GM21447 (cell line): ENCODE measurements at regions not wholly inside any gene's neighbourhood (a gene's known extent, or its start where the extent isn't known, plus 50 kb on each side); places are given as distances from the start of the nearest gene placed in this dataset.

Experiments
- ATAC-seq: cut with Tn5 transposase; IDR thresholded peaks from one replicate; pipeline ENCODE4 v1.9.1; 2021; ENCODE audit not compliant: unreplicated experiment

DNA sequence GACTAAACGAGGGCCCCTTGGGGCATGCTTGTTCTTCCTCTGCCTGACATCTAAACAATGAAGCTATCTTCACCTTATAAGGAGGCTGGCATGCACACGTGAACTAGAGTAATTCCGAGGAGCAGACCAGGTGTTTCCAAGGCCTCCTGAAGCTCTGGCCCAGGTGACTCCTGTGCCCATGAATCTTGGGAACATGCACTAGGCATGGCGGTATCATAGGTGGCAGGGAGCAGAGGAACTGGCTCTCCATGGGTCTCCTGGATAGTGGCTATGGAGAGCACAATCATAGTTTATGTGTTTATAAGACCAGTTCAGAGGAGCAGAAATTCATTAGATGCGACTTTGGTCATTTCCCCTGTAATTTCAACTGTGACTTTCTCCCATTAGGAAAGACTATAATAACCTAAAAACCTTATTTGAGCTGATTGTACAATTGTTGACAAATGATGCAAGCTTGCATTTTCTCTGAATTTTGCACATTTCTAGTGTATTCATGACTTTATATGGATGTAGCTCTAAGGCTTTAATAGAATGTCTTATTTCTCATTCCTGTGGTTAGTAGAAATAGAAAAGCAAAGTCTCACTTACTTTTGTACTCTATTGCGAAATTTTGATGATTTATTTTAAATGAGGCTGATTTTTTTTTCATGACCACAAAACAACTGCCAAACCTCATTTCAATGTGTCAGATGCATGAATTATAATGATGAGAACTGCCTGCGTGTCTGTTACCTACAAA, 135.3 kb upstream of the RPS23 start:
- ATAC-seq, result no peak

DNA sequence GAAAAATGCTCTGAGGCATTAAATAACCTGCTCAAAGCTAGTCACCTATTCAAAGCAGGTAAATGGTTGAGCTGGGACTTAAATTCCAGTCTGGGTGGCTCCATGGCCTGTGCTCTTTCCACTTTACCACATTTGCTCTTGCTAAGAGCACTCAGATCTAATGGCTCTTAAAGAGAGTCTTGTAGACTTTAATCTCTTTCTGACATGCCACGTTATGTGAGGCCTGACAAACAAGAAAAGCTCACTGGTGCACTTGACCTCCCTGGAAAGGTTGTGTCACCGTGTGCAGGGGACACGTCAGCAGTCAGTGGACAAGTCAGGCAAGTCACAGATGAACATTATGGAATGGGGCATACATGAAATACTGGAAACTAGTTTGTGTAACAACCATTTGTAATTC, 129.9 kb upstream of the RPS23 start:
- ATAC-seq, result no peak

DNA sequence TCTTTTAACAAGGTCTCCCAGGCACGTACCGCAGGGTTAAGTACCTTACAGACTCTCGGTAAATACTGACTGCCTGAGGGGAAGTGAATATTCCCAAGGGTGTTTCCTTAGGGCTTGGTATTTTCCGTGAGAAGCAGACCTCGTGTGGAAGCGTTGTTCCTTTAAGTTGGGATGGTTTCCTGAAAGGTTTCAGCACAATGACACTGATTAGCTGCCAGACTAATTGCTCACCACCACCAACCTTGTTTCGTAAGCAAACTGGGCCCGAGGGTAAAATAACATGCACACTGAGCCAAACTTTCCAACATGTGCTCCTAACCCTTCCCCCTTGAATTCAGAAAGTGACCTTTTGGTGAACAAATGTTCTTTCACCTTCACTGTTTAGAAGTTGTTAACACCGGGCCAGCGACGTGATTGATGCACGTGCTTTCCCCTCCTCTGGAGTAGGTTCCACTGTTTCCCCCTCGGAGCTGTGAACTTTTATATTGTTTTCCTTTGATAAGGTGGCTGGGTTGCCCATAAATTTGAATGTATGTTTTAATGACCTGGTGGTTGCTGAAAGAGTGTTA, 128.1 kb upstream of the RPS23 start:
- no peak for ATAC-seq

DNA sequence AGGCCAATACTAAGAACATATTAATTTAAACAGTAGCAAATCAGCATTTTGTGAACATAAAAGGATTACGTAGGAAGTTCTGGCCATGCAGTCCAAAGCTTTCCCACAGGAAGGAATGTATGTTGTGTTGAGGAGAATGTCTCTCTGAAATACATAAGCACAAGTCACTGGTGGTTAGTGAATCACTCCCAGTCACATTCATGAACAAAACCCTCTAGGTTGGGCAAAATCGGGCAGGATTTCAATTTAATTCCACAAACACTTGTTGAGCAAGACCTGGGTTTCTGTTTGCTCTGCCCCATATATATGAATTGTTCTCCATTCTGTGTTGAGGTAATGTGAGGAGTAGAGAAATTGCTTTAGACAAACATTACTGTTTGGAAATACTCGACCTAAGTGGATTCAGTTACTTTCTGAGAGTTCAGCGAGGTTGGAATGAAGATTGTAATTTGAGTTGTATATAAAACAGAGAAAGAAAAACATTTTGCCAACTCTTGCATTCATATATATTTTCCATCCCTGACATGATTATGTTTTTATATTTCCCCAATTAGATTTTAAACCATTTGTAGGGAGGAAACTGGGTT, 127.6 kb upstream of the RPS23 start:
- ATAC-seq, result no peak

DNA sequence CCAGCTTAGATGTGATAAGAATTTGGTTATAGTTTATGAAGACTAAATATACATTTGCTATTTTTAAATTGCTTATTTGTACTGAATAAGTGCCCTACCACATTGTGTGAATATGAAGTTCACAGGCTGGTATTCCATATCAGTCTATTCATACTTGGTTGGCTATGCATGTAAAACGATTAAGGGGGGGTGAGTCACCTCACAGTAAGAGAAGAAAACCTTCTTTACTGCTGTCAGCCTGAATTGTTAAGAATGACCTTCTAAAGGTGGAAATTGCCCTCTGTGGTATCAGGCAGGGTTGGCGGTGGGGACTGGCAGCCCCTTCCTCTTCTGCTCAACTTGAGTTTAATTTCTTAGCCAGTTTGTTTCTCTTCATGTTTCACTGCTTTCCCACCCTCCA, 127.0 kb upstream of the RPS23 start:
- ATAC-seq, result no peak

DNA sequence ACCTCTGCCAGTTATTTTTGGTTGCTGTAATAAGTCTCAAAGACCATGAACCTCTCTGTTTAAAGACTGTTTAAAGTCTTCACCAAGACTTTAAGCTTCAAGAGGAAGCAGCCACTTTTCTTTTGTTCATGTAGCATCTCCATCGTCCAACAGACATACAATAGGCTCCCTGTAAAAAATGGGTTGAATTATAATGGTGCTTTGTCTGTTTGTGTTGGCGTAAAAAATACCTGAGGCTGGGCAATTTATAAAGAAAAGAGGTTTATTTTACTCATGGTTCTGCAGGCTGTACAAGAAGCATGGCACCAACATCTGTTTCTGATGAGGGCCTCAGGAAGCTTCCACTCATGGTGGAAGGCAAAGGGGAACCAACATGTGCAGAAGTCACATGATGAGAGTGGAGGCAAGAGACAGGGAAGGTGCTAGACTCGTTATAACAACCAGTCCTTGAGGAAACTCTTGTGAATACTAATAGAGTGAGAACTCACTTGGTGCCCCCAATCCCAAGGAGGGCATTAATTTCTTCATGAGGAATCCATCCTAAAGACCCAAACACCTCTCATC, 126.3 kb upstream of the RPS23 start:
- no peak for ATAC-seq

DNA sequence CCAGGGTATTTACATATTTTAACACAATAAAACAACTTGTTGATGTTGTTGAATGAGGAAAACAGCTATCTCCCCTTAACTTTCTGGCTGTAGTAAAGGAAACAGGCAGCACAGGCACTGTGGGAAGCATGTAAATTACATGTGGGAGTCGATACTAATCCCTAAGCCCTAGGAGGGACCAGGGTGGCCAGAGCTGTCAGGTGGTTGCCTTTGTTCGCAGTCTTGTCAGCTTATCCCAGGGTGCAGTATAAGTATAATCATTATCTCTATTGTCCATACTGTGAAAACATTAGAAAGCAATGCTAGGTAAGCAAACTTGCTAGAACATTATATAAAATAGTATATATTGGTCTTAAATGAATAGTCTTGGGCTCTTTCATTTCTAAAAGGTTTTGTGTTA, 125.6 kb upstream of the RPS23 start:
- ATAC-seq, result no peak

DNA sequence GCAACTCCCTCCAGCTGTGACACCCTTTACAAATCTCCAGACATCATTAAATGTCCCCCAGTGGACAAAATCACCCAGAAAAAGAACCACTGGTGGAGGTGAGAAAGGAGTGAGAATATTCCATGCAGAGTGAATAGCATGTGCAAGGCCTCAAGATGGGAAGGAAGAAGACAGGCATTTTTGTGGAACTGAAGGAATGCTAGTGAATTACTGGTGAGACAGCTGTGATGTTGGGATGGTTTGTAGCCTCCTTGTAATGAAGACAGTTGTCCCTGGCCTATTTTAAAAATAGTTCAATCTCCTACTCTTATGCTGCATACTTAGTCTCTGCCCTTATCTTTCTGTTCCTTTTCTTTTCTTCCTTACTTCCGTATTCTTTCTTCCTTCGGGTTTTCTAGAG, 124.9 kb upstream of the RPS23 start:
- ATAC-seq, result no peak

DNA sequence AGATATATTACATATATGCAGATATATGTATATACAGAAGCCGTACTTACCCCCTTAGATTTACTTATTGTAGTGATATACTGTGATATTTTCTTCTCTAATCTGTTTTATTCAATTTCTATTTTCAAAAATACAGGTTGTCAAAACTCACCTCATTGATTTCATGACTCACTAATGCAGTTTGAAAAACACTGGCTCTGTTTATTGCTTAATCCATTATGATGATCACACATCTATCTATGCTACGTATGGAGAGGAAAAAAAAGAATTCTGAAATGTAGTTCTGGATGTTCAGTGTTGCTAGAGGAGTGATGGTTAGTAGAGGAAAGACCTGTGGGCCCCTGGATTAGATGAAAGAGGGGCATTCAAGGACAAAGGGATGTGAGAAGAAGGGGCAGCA, 121.0 kb upstream of the RPS23 start:
- no peak for ATAC-seq

DNA sequence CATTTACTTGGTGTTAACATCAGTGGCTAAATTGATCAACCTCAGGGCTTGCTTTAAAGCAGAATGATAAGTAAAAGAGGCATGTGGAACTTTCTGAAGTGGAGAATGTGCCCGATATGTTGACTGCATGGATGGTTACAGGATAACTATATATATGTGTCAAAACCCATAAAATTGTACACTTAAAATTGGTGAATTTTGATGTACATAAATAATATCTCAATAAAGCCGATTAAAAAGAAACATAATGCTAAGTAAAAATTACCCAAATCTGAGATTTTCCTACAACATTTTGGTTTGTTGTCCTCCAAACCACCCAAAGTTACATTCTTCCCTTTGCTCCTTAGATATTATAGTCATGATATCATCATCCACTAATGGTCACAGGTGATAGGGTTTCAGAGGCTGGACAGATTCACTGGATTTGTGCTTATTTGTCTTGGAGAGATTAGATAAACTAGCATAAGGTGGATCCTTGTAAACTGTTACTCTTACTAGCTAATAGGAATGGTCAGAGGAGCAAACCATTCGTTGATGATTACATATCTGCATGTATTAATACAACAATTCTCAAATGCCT, 119.7 kb upstream of the RPS23 start:
- ATAC-seq, result no peak

DNA sequence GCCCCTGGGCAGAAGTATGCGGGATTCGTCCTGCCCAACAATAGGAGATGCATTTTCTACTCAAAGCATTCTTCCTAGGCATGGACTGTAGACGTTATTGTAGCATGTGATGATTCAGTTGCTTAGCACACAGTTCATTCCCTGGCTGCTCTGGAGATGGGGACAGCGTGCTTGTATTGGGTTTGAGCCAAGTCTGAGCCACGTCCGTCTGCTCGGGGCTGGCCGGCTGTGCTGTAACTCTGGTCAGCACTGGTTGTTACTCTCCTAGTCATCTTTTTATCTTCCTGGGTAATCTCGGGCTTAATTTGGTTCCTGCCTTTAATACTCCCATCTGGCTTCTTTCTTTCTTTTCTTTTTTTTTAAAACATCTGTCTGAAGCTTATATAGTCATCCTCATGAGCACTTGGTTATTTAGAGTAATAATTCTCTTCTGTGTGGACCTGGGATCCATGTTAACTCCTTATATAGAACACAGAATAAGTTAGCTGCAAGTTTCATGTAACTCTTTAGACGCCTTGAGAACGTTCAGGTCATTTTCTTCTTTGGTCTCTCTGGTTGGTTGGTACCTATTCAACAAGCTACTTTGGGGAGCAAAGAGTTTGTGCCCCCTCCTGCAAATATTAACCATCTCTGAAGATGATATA, 118.8 kb upstream of the RPS23 start:
- no peak for ATAC-seq

DNA sequence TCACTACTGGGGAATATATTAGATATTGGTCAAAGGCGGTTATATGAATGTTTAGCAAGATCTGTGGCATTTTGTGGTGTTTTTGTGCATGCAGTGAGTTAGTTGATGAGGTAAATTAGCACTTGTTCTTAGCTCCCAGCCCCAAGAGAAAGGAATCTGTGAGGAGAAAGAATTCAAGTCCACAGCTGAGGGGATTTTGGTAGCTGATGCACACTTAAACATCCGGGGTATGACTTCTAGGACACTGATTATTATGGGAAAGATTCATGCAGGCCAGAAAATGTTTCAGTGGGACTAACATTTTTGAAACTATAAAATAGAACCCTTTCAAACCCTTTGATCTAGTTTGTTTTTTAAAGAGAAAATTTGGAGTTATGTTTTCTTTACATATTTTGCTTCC, 118.2 kb upstream of the RPS23 start:
- ATAC-seq, result no peak

DNA sequence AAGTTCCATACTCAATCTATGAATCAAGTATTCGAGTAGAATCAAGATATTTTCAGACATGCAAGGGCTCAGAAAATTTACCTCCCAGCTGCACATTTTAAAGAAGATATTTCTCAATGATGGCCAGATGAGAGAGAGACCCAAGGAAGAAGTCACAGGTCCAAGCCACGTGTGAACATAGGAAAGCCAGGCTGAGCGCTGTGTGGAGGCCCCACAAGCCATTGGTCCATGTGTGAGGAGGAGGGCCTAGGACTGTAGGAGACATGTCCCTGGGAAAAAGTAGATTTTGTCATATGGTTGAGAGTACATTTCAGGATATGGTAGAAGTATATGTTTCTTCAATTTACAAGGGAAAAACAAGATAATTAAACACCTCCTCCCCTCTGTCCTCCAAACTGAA, 115.8 kb upstream of the RPS23 start:
- no peak for ATAC-seq

DNA sequence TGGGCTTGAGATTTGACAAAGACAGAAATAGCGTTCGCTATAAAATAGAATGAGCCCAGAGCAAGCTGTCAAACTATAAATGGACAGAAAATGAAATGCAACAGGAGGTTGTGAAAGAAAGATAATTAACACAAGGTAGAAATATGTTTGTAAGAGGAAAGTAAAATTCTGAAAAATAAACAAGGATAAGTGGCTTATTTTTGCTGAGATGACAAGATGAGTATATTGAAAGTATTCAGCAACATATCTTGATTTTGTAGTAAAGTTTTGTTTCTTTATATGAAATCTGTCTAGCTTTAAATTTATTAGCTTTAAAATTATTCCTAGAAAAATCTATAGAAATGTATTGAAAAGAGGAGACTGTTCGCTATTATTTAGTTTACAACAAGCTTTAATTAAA, 111.9 kb upstream of the RPS23 start:
- no peak for ATAC-seq

DNA sequence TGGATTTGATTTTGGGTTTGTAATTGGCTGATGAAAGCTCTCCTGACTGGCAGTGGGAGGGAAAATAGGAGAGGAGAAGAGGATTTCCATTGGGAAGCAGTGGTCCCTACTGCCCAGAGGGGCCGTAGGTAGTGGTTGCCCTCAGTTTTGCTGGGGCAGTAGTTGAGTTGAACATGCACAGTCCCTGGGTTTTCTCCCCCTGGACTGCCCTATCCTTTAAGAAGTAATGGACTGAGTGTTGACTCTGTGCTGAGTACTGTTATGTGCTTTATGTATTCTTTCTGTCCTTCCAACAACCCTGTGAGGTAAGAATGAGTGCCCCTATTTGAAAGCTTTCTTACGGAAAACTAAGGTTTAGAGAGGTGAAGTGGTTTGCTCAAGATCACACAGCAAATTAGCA, 111.2 kb upstream of the RPS23 start:
- no peak for ATAC-seq

DNA sequence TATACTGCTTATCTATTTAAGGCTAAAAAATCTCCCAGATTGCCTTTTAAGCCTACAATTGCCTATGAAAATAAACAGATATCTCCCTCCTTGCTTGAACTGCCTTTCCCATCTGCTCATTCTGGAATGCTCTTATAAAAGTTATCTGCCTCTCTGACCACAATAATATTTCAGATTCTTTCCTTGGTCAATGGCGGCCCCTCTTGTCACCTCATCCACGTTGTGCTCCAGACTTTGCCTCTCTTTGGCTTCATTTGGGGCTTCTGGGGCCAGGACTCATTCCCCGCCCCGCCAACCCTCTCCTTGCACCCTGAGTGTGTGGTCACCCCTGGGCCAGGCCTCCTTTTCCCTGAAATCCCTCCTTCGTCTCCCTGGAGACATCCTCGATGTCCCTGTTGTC, 110.0 kb upstream of the RPS23 start:
- ATAC-seq, result no peak

DNA sequence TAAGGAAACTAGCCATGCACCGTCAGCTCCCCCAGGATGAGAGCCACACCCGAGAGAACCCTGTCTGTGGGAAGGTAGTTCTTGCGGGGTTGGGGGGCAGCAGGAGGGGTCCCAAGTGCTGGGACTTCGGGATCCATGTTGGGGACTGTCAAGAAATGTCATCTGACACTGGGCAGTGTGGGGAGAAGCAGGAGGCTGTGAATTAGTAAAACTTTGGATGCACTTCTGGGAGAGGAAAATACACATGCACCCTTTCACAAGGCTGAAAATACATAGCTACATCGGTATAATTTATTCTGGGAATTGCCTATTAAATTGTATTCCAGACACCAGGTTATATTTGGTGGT, 109.6 kb upstream of the RPS23 start:
- no peak for ATAC-seq

DNA sequence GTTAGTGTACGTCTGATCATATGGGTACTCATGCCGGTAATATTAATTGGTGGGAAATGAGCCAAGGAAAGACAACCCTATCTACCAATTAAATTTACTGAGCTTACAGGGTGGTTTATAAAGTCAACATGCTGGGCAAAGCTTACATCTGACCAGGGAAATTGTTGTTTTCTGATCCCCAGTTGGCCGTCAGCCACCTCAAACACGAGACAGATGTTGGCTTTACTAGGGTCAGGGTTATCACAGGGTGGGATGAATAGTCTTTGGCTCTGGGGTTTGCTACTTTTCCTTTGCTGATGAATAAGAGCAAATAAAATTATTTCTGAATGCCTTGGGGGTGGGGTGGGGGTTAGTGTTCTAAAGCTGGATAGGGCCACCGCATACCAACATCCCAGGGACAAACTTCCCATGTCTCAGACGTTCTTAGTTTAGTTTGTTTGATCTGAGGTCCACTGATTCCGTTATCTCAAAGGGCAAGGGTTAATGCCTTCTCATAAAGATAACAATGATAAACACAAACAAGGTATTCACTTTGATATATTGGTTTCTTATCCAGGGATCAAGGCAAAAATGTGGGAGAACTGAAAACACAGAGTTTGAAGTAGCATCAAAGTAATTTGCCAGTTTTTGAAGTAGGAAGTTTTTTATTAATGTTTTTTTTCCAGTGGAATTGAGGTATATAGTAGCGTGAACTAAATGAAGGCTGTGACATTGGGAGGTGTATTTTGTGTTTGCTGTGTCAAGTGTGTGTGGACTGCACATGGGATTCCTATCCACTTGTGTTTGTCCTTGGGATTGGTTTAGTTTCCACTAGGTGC, 109.1 kb upstream of the RPS23 start:
- no peak for ATAC-seq

DNA sequence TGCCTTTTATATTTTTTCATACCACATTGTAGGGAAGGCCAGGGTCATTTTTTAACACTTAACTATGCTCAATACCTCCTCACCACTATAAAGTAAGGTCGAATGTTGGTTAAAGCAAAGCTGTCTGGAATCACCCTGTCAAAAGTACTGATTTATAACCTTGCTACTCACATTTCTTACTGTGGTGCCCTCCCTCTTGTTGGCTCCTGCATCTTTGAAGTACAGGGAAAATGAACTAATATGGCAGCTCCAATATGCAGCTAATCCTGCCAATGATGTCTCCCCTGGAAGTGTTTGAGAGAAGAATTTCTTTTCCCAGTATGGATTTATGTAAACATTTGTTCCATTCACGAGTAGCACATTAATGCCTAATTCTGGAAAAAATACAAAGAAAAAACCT, 108.4 kb upstream of the RPS23 start:
- ATAC-seq, result no peak

DNA sequence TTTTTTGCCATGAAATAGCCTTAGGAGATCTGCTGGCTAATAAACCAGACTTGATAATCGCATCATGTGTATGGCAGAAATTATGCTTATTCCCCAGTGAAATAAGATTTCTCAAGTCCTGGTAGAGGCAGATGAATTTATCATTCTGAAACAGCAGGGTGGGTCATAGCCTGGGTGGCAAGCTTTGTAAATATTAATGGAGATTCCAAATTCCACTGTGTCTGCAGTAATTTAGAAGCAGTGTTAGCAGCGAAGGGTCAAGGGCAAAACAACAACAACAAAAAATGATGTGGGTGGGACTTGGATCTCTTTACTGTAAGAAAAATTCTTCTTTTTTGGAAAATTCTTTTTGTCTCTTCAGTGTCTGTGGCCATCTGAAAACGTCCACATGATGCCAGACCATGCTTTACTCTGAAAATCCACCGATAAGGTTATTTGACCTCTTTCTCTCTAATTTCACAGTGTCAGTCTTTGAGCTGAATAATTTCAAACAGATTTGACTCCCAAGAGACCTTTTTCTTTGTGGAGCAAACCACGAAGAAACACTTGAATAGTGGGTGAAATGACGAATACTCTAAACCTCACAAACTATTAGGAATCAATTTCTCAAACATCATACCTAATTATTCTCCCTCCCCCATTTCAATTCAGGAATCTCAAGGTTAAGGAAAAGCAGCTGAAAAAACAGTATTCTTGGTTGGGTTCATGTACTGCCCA, 106.0 kb upstream of the RPS23 start:
- no peak for ATAC-seq
